ENCODE measurements at regions not wholly inside any gene's neighbourhood (a gene's known extent, or its start where the extent isn't known, plus 50 kb on each side); places are given as distances from the start of the nearest gene placed in this dataset.

DNA sequence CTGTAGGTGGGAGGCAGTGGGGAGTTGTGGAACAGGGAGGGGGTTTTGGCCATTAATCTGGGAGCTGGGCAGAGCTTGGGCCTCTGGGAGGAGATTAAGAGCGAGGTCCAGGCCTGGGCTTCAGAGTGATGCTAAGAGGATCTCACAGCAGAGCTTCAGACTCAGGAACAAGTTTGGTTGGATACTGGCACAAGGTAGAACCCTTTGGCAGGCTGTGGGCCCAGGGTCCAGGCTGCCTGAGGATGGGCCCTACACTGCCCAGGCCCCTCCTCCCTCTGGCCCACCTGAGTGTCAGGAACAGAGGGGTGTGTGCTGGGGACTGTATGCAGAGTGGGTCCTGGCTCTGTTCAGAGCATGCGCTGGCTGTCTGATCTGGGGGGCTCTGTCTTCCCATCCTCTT is 334.9 kb downstream of the CYP26B1 start:
- TF ChIP-seq POLR2AphosphoS5 (IDR thresholded peaks at IDR 0.05; ENCODE audit: low read depth, low read length): no peak
- no peak for TF ChIP-seq TAF1 (IDR thresholded peaks at IDR 0.05; ENCODE audit: borderline replicate concordance, insufficient read depth, low read length)
- TF ChIP-seq, protein P1, sequence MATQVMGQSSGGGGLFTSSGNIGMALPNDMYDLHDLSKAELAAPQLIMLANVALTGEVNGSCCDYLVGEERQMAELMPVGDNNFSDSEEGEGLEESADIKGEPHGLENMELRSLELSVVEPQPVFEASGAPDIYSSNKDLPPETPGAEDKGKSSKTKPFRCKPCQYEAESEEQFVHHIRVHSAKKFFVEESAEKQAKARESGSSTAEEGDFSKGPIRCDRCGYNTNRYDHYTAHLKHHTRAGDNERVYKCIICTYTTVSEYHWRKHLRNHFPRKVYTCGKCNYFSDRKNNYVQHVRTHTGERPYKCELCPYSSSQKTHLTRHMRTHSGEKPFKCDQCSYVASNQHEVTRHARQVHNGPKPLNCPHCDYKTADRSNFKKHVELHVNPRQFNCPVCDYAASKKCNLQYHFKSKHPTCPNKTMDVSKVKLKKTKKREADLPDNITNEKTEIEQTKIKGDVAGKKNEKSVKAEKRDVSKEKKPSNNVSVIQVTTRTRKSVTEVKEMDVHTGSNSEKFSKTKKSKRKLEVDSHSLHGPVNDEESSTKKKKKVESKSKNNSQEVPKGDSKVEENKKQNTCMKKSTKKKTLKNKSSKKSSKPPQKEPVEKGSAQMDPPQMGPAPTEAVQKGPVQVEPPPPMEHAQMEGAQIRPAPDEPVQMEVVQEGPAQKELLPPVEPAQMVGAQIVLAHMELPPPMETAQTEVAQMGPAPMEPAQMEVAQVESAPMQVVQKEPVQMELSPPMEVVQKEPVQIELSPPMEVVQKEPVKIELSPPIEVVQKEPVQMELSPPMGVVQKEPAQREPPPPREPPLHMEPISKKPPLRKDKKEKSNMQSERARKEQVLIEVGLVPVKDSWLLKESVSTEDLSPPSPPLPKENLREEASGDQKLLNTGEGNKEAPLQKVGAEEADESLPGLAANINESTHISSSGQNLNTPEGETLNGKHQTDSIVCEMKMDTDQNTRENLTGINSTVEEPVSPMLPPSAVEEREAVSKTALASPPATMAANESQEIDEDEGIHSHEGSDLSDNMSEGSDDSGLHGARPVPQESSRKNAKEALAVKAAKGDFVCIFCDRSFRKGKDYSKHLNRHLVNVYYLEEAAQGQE (IDR thresholded peaks at IDR 0.05; ENCODE audit: insufficient read depth in 1 of 2, low read depth in 2 of 2, low read length in 2 of 2): no peak
- no peak for TF ChIP-seq SIN3A (IDR thresholded peaks at IDR 0.05; ENCODE audit: borderline replicate concordance, insufficient read depth, low read length)
